GM18870 (cell line): ENCODE measurements at regions not wholly inside any gene's neighbourhood (a gene's known extent, or its start where the extent isn't known, plus 50 kb on each side); places are given as distances from the start of the nearest gene placed in this dataset.

Experiments
- ATAC-seq: cut with Tn5 transposase; IDR thresholded peaks from one replicate; pipeline ENCODE4 v1.9.1; 2021; ENCODE audit warnings: moderate library complexity; ENCODE audit not compliant: unreplicated experiment

GRCh38 chr6:50214937-50215336 is 165.2 kb upstream of the DEFB112 start:
- no peak for ATAC-seq

- no peak for ATAC-seq
Measured at GRCh38 chr6:50217841-50218240, 168.1 kb upstream of the DEFB112 start.

- no peak for ATAC-seq
Measured at GRCh38 chr6:50236164-50236563, 186.4 kb upstream of the DEFB112 start.

GRCh38 chr6:50239853-50240252 is 190.1 kb upstream of the DEFB112 start:
- no peak for ATAC-seq

- ATAC-seq, result no peak
Measured at GRCh38 chr6:50240986-50241385, 191.3 kb upstream of the DEFB112 start.

GRCh38 chr6:50249493-50249892 is 199.8 kb upstream of the DEFB112 start:
- no peak for ATAC-seq

- ATAC-seq, result no peak
Measured at GRCh38 chr6:50257322-50257721, 207.6 kb upstream of the DEFB112 start.

GRCh38 chr6:50259903-50260302 is 210.2 kb upstream of the DEFB112 start:
- no peak for ATAC-seq

- ATAC-seq, result no peak
Measured at GRCh38 chr6:50264995-50265571, 215.4 kb upstream of the DEFB112 start.

- ATAC-seq, result no peak
Measured at GRCh38 chr6:50270415-50270814, 220.7 kb upstream of the DEFB112 start.

GRCh38 chr6:50271266-50271665 is 221.5 kb upstream of the DEFB112 start:
- ATAC-seq, result no peak

GRCh38 chr6:50271817-50272216 is 222.1 kb upstream of the DEFB112 start:
- ATAC-seq, result no peak

- no peak for ATAC-seq
Measured at GRCh38 chr6:50272611-50273010, 222.9 kb upstream of the DEFB112 start.

- ATAC-seq, result no peak
Measured at GRCh38 chr6:50276771-50277261, 227.1 kb upstream of the DEFB112 start.

- ATAC-seq, result no peak
Measured at GRCh38 chr6:50277774-50278173, 228.0 kb upstream of the DEFB112 start.

GRCh38 chr6:50278663-50279062 is 228.9 kb upstream of the DEFB112 start:
- ATAC-seq, result no peak

- ATAC-seq, result peak; percentile 61
Measured at GRCh38 chr6:50285735-50286134, 236.0 kb upstream of the DEFB112 start.

- ATAC-seq, result no peak
Measured at GRCh38 chr6:50288241-50288640, 238.5 kb upstream of the DEFB112 start.

GRCh38 chr6:50288881-50289280 is 239.2 kb upstream of the DEFB112 start:
- no peak for ATAC-seq

- no peak for ATAC-seq
Measured at GRCh38 chr6:50289366-50289765, 239.6 kb upstream of the DEFB112 start.

- no peak for ATAC-seq
Measured at GRCh38 chr6:50301307-50301706, 251.6 kb upstream of the DEFB112 start.

GRCh38 chr6:50305660-50306059 is 255.9 kb upstream of the DEFB112 start:
- ATAC-seq, result no peak

GRCh38 chr6:50318536-50318935 is 268.8 kb upstream of the DEFB112 start:
- no peak for ATAC-seq
